Breast epithelium (tissue), 3 donors: ENCODE measurements at regions not wholly inside any gene's neighbourhood (a gene's known extent, or its start where the extent isn't known, plus 50 kb on each side); places are given as distances from the start of the nearest gene placed in this dataset.

Experiments used
- POLR2A ChIP-seq: fragments of 450-650 bp; IDR thresholded peaks from one replicate; pipeline ENCODE4 v1.6.1; 2016; ENCODE audit warnings: antibody characterized with exemption, mild to moderate bottlenecking, moderate library complexity
- TF ChIP-seq, protein P1 (sequence below), 3 donors: fragments of 450-650 bp; IDR thresholded peaks; one replicate each; pipeline ENCODE4 v1.5.1; 2016 to 2017; ENCODE audit warnings: antibody characterized with exemption in 3 of 3, mild to moderate bottlenecking in 3 of 3, moderate library complexity in 3 of 3

DNA sequence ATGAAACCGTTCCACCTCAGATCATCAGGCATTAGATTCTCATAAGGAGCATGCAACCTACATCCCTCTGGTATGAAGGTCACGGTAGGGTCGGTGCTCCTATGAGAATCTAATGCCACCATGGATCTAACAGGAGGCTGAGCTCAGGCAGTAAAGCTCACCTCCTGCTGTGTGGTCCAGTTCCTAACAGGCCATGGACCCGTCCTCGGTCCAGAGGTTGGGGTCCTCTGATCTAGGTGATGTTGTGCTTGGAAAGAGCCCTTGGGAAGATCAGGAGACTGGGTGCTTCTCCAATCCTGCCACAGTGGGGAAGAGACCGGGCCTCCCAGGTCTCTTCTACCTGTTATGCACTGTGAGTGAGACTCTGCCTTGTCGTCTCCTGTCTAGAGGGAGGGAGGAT is 104.6 kb downstream of the ACKR3 start:
- TF ChIP-seq, protein P1, sequence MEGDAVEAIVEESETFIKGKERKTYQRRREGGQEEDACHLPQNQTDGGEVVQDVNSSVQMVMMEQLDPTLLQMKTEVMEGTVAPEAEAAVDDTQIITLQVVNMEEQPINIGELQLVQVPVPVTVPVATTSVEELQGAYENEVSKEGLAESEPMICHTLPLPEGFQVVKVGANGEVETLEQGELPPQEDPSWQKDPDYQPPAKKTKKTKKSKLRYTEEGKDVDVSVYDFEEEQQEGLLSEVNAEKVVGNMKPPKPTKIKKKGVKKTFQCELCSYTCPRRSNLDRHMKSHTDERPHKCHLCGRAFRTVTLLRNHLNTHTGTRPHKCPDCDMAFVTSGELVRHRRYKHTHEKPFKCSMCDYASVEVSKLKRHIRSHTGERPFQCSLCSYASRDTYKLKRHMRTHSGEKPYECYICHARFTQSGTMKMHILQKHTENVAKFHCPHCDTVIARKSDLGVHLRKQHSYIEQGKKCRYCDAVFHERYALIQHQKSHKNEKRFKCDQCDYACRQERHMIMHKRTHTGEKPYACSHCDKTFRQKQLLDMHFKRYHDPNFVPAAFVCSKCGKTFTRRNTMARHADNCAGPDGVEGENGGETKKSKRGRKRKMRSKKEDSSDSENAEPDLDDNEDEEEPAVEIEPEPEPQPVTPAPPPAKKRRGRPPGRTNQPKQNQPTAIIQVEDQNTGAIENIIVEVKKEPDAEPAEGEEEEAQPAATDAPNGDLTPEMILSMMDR (IDR thresholded peaks at IDR 0.05) = no peak
- TF ChIP-seq POLR2A = no peak
